ENCODE measurements at regions not wholly inside any gene's neighbourhood (a gene's known extent, or its start where the extent isn't known, plus 50 kb on each side); places are given as distances from the start of the nearest gene placed in this dataset.

GRCh38 chr2:237184919-237185552, 99.3 kb downstream of the COPS8 start:
- Histone ChIP-seq H3K27ac (ENCODE audit: low read depth in 1 of 2, low read length in 2 of 2) (no peak overlapping the region), H3K27me3 (ENCODE audit: control insufficient read depth in 2 of 2, insufficient read depth in 2 of 2, low read length in 2 of 2) (no peaks in the 10 kb centered on the region), H4K20me1 (ENCODE audit: insufficient read depth, low read length) (no peaks in the 10 kb centered on the region), H3K79me2 (ENCODE audit: insufficient read depth, low read length) (no peaks in the 10 kb centered on the region), H3K36me3 (replicated peaks in 1 of 2; ENCODE audit: control insufficient read depth in 1 of 2, insufficient read depth in 2 of 2, low read length in 2 of 2) (no peaks in the 10 kb centered on the region), H3K4me2 (replicated peaks; ENCODE audit: extremely low read depth, low read length, poor library complexity, severe bottlenecking) (no peak overlapping the region), H3K4me3 (replicated peaks in 1 of 3; ENCODE audit: low read depth in 2 of 3, low read length in 3 of 3) (no peak overlapping the region), H2AFZ (ENCODE audit: insufficient read depth, low read depth, low read length, poor library complexity, severe bottlenecking) (no peak overlapping the region), H3K9me3 (replicated peaks in 1 of 2; ENCODE audit: control insufficient read depth in 1 of 2, insufficient read depth in 1 of 2, low read length in 2 of 2) (peaks cover 0 to under 1% of the 10 kb centered on the region in 2 donors), H3K9ac (ENCODE audit: insufficient read depth, low read length, poor library complexity, severe bottlenecking) (no peak overlapping the region), H3K4me1 (ENCODE audit: control insufficient read depth in 1 of 2, insufficient read depth in 2 of 2, low read length in 2 of 2) (no peaks in the 10 kb centered on the region)
- 96% methylated on average over 4 of the region's 9 CpGs for WGBS (ENCODE audit: insufficient coverage)
- H3K27ac Mint-ChIP-seq, result no peak overlapping the region
- TF ChIP-seq CTCF (IDR thresholded peaks at IDR 0.05), result no peak
- no peaks in the 10 kb centered on the region for H3K36me3 Mint-ChIP-seq
- peaks cover 0 to 3% (median 0%) of the 10 kb centered on the region in 7 donors for H3K9me3 Mint-ChIP-seq
- H3K4me1 Mint-ChIP-seq, result no peaks in the 10 kb centered on the region
- H3K27me3 Mint-ChIP-seq (ENCODE audit: low read depth in 3 of 3), result peaks cover 6 to 16% (median 8%) of the 10 kb centered on the region in 3 donors
- no peak for DNase-seq
- no peak overlapping the region for H3K4me3 Mint-ChIP-seq
- intact Hi-C loops (cut with micrococcal nuclease), result no loop called here

GRCh38 chr2:237185553-237185925, 99.8 kb downstream of the COPS8 start:
- intact Hi-C loops (cut with micrococcal nuclease), result no loop called here

More at GRCh38 chr2:237185553-237185925, 99.8 kb downstream of the COPS8 start:
- Mint-ChIP-seq H3K9me3 (peaks cover 0 to 3% (median 0%) of the 10 kb centered on the region in 7 donors), H3K27ac (no peak overlapping the region), H3K27me3 (ENCODE audit: low read depth in 3 of 3) (peaks cover 6 to 16% (median 8%) of the 10 kb centered on the region in 3 donors), H3K4me1 (no peaks in the 10 kb centered on the region), H3K36me3 (no peaks in the 10 kb centered on the region), H3K4me3 (no peak overlapping the region)
- Histone ChIP-seq H3K9ac (ENCODE audit: insufficient read depth, low read length, poor library complexity, severe bottlenecking) (no peak overlapping the region), H3K79me2 (ENCODE audit: insufficient read depth, low read length) (no peaks in the 10 kb centered on the region), H3K9me3 (replicated peaks in 1 of 2; ENCODE audit: control insufficient read depth in 1 of 2, insufficient read depth in 1 of 2, low read length in 2 of 2) (peaks cover 0 to 4% of the 10 kb centered on the region in 2 donors), H3K36me3 (replicated peaks in 1 of 2; ENCODE audit: control insufficient read depth in 1 of 2, insufficient read depth in 2 of 2, low read length in 2 of 2) (no peaks in the 10 kb centered on the region), H2AFZ (ENCODE audit: insufficient read depth, low read depth, low read length, poor library complexity, severe bottlenecking) (no peak overlapping the region), H3K4me1 (ENCODE audit: control insufficient read depth in 1 of 2, insufficient read depth in 2 of 2, low read length in 2 of 2) (no peaks in the 10 kb centered on the region), H3K27me3 (ENCODE audit: control insufficient read depth in 2 of 2, insufficient read depth in 2 of 2, low read length in 2 of 2) (no peaks in the 10 kb centered on the region), H3K4me3 (replicated peaks in 1 of 3; ENCODE audit: low read depth in 2 of 3, low read length in 3 of 3) (no peak overlapping the region), H3K27ac (ENCODE audit: low read depth in 1 of 2, low read length in 2 of 2) (no peak overlapping the region), H3K4me2 (replicated peaks; ENCODE audit: extremely low read depth, low read length, poor library complexity, severe bottlenecking) (no peak overlapping the region), H4K20me1 (ENCODE audit: insufficient read depth, low read length) (no peaks in the 10 kb centered on the region)
- no peak for TF ChIP-seq CTCF (IDR thresholded peaks at IDR 0.05)
- no CpG with 5 or more reads among the region's 7 CpGs for WGBS (ENCODE audit: insufficient coverage)
- no peak for DNase-seq
